BE2C (cell line): ENCODE measurements at regions not wholly inside any gene's neighbourhood (a gene's known extent, or its start where the extent isn't known, plus 50 kb on each side); places are given as distances from the start of the nearest gene placed in this dataset.

ENCODE experiments used
- DNase-seq: peaks from one replicate; pipeline ENCODE4 v3.0.0-alpha.2; 2020
- H3K27me3 ChIP-seq: fragments of 250-450 bp; sonication (Bioruptor Pico); 2 replicates; pipeline ENCODE4 v1.5.1; 2020; ENCODE audit warnings: mild to moderate bottlenecking
- H3K36me3 ChIP-seq: fragments of 250-450 bp; sonication (Bioruptor Pico); 2 replicates; pipeline ENCODE4 v1.5.1; 2020; ENCODE audit warnings: mild to moderate bottlenecking
- H3K4me1 ChIP-seq: fragments of 250-450 bp; sonication (Bioruptor Pico); 2 replicates; pipeline ENCODE4 v1.5.1; 2020
- H3K4me3 ChIP-seq: 2 replicates; pipeline ENCODE4 v1.5.1; 2011; ENCODE audit warnings: low read depth, low read length
- H3K9me3 ChIP-seq: fragments of 250-450 bp; sonication (Bioruptor Pico); 2 replicates; pipeline ENCODE4 v1.5.1; 2020
- CTCF ChIP-seq: IDR thresholded peaks from 2 replicates; pipeline ENCODE4 v1.5.1; 2012; ENCODE audit warnings: mild to moderate bottlenecking, low read depth, low read length

GRCh38 chr6:14785493-14785790 lies 460.4 kb upstream of the JARID2 start:
- Histone ChIP-seq H3K4me3 (no peak overlapping the region), H3K36me3 (no peaks in the 10 kb centered on the region), H3K9me3 (no peaks in the 10 kb centered on the region), H3K27me3 (no peaks in the 10 kb centered on the region), H3K4me1 (no peaks in the 10 kb centered on the region)
- DNase-seq, result no peak
- TF ChIP-seq CTCF, result no peak

- no peaks in the 10 kb centered on the region for H3K9me3 ChIP-seq
- no peaks in the 10 kb centered on the region for H3K4me1 ChIP-seq
- no peak overlapping the region for H3K4me3 ChIP-seq
- no peak for DNase-seq
- H3K27me3 ChIP-seq, result no peaks in the 10 kb centered on the region
- TF ChIP-seq CTCF, result no peak
- no peaks in the 10 kb centered on the region for H3K36me3 ChIP-seq
Measured at GRCh38 chr6:14786008-14786407, 459.9 kb upstream of the JARID2 start.

GRCh38 chr6:14786455-14786854 lies 459.4 kb upstream of the JARID2 start:
- no peak for TF ChIP-seq CTCF
- Histone ChIP-seq H3K4me1 (no peaks in the 10 kb centered on the region), H3K9me3 (no peaks in the 10 kb centered on the region), H3K36me3 (no peaks in the 10 kb centered on the region), H3K27me3 (no peaks in the 10 kb centered on the region), H3K4me3 (no peak overlapping the region)
- no peak for DNase-seq

- Histone ChIP-seq H3K36me3 (no peaks in the 10 kb centered on the region), H3K4me3 (no peak overlapping the region), H3K27me3 (no peaks in the 10 kb centered on the region), H3K9me3 (no peaks in the 10 kb centered on the region), H3K4me1 (no peaks in the 10 kb centered on the region)
- no peak for TF ChIP-seq CTCF
- no peak for DNase-seq
Measured at GRCh38 chr6:14787250-14787649, 458.6 kb upstream of the JARID2 start.

GRCh38 chr6:14787677-14788076 lies 458.2 kb upstream of the JARID2 start:
- Histone ChIP-seq H3K4me3 (no peak overlapping the region), H3K4me1 (no peaks in the 10 kb centered on the region), H3K36me3 (no peaks in the 10 kb centered on the region), H3K27me3 (no peaks in the 10 kb centered on the region), H3K9me3 (no peaks in the 10 kb centered on the region)
- no peak for TF ChIP-seq CTCF
- no peak for DNase-seq

- Histone ChIP-seq H3K4me3 (no peak overlapping the region), H3K27me3 (no peaks in the 10 kb centered on the region), H3K4me1 (no peaks in the 10 kb centered on the region), H3K9me3 (no peaks in the 10 kb centered on the region), H3K36me3 (no peaks in the 10 kb centered on the region)
- DNase-seq, result no peak
- no peak for TF ChIP-seq CTCF
Measured at GRCh38 chr6:14789996-14790395, 455.9 kb upstream of the JARID2 start.
